ENCODE measurements at regions not wholly inside any gene's neighbourhood (a gene's known extent, or its start where the extent isn't known, plus 50 kb on each side); places are given as distances from the start of the nearest gene placed in this dataset.

GRCh38 chr5:38695021-38695958, 138.8 kb upstream of the LIFR start:
- TF ChIP-seq ZNF239 (tag by site-specific recombination; IDR thresholded peaks at IDR 0.05) (no peak), ZNF513 (tag by site-specific recombination; IDR thresholded peaks at IDR 0.05) (peak; percentile 47; the same call in 1 of the 2 replicates), ZNF76 (tag by site-specific recombination; IDR thresholded peaks at IDR 0.05; ENCODE audit: borderline replicate concordance, low read depth) (no peak)
- TF ChIP-seq, protein P1, sequence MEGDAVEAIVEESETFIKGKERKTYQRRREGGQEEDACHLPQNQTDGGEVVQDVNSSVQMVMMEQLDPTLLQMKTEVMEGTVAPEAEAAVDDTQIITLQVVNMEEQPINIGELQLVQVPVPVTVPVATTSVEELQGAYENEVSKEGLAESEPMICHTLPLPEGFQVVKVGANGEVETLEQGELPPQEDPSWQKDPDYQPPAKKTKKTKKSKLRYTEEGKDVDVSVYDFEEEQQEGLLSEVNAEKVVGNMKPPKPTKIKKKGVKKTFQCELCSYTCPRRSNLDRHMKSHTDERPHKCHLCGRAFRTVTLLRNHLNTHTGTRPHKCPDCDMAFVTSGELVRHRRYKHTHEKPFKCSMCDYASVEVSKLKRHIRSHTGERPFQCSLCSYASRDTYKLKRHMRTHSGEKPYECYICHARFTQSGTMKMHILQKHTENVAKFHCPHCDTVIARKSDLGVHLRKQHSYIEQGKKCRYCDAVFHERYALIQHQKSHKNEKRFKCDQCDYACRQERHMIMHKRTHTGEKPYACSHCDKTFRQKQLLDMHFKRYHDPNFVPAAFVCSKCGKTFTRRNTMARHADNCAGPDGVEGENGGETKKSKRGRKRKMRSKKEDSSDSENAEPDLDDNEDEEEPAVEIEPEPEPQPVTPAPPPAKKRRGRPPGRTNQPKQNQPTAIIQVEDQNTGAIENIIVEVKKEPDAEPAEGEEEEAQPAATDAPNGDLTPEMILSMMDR (tag by site-specific recombination; IDR thresholded peaks at IDR 0.05) = no peak
- TF ChIP-seq, protein P2, sequence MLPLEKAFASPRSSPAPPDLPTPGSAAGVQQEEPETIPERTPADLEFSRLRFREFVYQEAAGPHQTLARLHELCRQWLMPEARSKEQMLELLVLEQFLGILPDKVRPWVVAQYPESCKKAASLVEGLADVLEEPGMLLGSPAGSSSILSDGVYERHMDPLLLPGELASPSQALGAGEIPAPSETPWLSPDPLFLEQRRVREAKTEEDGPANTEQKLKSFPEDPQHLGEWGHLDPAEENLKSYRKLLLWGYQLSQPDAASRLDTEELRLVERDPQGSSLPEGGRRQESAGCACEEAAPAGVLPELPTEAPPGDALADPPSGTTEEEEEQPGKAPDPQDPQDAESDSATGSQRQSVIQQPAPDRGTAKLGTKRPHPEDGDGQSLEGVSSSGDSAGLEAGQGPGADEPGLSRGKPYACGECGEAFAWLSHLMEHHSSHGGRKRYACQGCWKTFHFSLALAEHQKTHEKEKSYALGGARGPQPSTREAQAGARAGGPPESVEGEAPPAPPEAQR (tag by site-specific recombination; IDR thresholded peaks at IDR 0.05) = no peak
- TF ChIP-seq, protein P3, sequence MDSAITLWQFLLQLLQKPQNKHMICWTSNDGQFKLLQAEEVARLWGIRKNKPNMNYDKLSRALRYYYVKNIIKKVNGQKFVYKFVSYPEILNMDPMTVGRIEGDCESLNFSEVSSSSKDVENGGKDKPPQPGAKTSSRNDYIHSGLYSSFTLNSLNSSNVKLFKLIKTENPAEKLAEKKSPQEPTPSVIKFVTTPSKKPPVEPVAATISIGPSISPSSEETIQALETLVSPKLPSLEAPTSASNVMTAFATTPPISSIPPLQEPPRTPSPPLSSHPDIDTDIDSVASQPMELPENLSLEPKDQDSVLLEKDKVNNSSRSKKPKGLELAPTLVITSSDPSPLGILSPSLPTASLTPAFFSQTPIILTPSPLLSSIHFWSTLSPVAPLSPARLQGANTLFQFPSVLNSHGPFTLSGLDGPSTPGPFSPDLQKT (IDR thresholded peaks at IDR 0.05; ENCODE audit: borderline replicate concordance, low read depth, low read length) = no peak
- TF ChIP-seq, protein P4, sequence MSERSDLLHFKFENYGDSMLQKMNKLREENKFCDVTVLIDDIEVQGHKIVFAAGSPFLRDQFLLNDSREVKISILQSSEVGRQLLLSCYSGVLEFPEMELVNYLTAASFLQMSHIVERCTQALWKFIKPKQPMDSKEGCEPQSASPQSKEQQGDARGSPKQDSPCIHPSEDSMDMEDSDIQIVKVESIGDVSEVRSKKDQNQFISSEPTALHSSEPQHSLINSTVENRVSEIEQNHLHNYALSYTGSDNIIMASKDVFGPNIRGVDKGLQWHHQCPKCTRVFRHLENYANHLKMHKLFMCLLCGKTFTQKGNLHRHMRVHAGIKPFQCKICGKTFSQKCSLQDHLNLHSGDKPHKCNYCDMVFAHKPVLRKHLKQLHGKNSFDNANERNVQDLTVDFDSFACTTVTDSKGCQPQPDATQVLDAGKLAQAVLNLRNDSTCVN (tag by site-specific recombination; optimal IDR thresholded peaks at IDR 0.05) = no peak
